Activated CD8-positive, alpha-beta memory T cell treated with anti-CD3 and anti-CD28 coated beads, Interleukin-2, amount 10 ng/mL, durations not matched to agents 7 days and 5 days (primary cell): ENCODE measurements at regions not wholly inside any gene's neighbourhood (a gene's known extent, or its start where the extent isn't known, plus 50 kb on each side); places are given as distances from the start of the nearest gene placed in this dataset.

ENCODE experiments used
- ATAC-seq: fragments of 150-1000 bp; cut with Tn5 transposase; one replicate; pipeline ENCODE4 v1.10.0; 2021; ENCODE audit warnings: moderate library complexity
- CTCF ChIA-PET: fragments of 350-600 bp; sonication (Branson Sonifier 250); formaldehyde crosslinking; loops from one replicate; lab custom pipeline; 2021; ENCODE audit warnings: antibody characterized with exemption; lab: Charles Lee
- DNase-seq: peaks from one replicate; pipeline ENCODE4 v3.0.0-alpha.2; 2020
- H3K27ac Mint-ChIP-seq: one replicate; pipeline ENCODE4 v1.8.0; 2021; ENCODE audit warnings: mild to moderate bottlenecking, mixed read lengths
- H3K27me3 Mint-ChIP-seq: one replicate; pipeline ENCODE4 v1.8.0; 2021; ENCODE audit warnings: mixed read lengths
- H3K36me3 Mint-ChIP-seq: one replicate; pipeline ENCODE4 v1.8.0; 2021; ENCODE audit warnings: mild to moderate bottlenecking, mixed read lengths
- H3K4me1 Mint-ChIP-seq: one replicate; pipeline ENCODE4 v1.8.0; 2021; ENCODE audit warnings: mixed read lengths
- H3K4me3 Mint-ChIP-seq: one replicate; pipeline ENCODE4 v1.8.0; 2021; ENCODE audit warnings: mild to moderate bottlenecking, moderate library complexity, mixed read lengths
- H3K9me3 Mint-ChIP-seq: one replicate; pipeline ENCODE4 v1.8.0; 2022; ENCODE audit warnings: low read depth, mixed read lengths

DNA sequence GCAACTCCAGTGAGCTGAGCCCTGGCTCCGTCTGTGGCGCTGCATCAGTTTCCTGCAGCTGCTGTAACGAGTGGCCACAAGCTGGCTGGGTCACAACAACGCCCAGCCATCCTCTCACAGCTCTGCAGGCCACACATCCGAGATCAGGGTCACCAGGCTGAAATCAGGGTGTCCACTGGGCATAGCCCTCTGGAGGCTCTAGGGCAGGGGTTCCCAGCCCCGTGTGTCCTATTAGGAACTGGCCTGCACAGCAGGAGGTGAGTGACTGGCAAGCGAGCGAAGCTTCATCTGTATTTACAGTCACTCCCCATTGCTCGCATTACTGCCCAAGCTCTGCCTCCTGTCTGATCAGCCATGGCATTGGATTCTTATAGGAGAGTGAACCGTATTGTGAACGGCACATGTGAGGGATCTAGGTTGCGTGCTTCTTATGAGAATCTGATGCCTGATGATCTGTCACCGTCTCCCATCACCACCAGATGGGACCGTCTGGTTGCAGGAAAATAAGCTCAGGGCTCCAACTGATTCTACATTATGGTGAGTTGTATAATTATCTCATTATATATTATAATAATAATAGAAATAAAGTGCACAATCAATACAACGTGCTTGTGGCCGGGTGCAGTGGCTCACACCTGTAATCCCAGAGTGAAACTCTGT, 176.5 kb downstream of the SEC14L1 start:
- Mint-ChIP-seq H3K4me3 (no peak overlapping the region), H3K27me3 (no peaks in the 10 kb centered on the region), H3K27ac (no peak overlapping the region), H3K36me3 (no peaks in the 10 kb centered on the region), H3K9me3 (no peaks in the 10 kb centered on the region), H3K4me1 (peaks cover 17% of the 10 kb centered on the region)
- DNase-seq, result no peak
- no peak for ATAC-seq
- CTCF ChIA-PET, result no interaction called here

DNA sequence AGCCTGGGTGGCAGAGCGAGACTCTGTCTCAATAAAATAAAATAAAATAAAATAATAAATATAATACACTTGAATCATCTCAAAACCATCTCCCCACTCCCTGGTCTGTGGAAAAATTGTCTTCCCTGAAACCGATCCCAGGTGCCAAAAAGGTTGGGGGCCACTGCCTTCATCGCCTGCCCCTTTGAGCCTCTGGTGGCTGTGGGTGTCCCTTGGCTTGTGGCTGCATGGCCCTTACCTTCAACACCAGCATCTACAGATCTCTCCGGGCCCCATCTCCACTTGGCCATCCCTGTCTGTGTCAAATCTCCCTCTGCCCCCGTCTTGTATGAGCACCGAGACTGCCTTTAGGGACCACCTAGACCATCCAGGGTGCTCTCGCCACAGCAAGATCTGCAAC, 177.3 kb downstream of the SEC14L1 start:
- Mint-ChIP-seq H3K27me3 (no peaks in the 10 kb centered on the region), H3K36me3 (no peaks in the 10 kb centered on the region), H3K9me3 (no peaks in the 10 kb centered on the region), H3K4me1 (peaks cover 17% of the 10 kb centered on the region), H3K4me3 (no peak overlapping the region), H3K27ac (no peak overlapping the region)
- ATAC-seq, result no peak
- no peak for DNase-seq
- CTCF ChIA-PET, result no interaction called here

DNA sequence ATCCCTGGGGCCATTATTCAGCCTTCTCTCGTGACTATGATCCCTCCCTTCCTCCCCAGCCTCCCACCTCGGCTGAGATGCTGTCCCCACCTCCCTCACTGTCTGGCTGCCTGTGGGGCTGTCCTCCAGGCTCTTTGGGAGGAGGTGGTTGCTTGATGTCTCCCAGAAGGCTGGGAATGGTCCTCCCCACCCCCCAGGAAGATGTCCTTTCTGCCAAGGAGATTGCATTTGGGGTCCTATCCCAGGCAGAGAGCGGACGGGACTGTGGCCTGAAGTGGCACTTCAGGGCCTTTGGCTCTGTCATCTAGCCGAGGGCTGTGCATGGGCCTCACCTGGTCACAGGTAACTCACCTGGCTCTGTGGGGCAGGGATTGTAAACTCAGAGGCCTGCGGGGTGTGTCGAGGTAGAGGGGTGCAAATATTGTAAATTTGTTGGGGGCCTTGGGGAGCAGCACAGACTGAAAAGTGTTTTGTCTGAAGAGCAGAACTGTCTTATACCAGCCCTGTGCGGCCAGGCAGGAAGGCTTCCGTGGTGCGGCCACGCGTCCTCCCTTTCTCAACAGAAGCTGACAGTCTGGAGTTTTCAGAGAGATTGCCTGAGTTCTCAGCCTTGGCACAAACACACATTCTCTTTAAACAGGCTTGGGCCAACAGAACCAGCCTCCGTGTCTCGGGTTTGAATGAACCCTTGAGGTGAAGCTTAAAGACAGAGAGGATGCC, 177.9 kb downstream of the SEC14L1 start:
- CTCF ChIA-PET, result no interaction called here
- Mint-ChIP-seq H3K9me3 (no peaks in the 10 kb centered on the region), H3K36me3 (no peaks in the 10 kb centered on the region), H3K4me1 (peaks cover 18% of the 10 kb centered on the region), H3K27ac (no peak overlapping the region), H3K27me3 (no peaks in the 10 kb centered on the region), H3K4me3 (no peak overlapping the region)
- ATAC-seq (peak; percentile 12), DNase-seq (no peak)

DNA sequence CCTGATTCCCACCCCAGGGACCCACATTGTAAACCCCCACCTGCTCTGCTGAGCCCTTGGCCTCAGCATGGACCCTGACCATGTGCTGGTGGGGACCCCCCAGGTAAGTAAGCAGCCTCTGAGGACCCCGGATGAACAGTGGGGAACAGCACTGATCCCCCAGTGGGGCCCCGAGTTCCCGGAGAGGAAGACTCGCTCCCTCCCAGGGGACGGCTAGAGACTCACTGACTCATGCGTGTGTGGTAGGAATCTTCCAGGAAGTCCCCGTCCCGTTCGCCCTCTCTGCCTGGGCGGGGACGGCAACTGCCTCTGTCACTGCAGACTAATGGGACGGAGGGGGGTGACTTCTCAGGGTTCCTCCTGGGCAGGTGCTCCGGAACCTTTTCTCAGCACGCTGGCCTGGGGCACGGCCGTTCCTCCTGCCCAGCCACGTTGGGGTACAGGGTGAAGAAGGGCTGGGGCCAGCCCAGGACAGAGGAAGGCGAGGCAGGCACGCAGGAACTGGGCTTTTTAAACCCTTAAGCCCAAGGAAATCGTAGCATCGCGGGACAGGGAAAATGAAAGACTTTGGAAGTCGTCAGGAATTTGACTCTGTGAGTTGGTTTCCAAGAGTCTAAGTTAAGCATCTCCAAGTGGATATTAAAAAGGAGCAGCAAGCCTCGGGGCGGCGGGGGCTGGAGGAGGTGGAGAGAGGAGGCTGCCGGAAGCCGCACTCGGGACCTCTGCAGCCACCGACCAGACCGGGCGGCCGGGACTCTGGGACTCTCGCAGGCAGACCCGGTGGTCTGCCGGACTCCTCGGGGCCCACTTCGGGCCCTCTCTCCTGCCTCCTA, 178.7 kb downstream of the SEC14L1 start:
- ATAC-seq (peak; percentile 89), DNase-seq (peak; percentile 71)
- Mint-ChIP-seq H3K9me3 (no peaks in the 10 kb centered on the region), H3K4me3 (peak overlapping the region; percentile 51), H3K4me1 (peaks cover 26% of the 10 kb centered on the region), H3K27me3 (no peaks in the 10 kb centered on the region), H3K27ac (peak overlapping the region; percentile 52), H3K36me3 (no peaks in the 10 kb centered on the region)
- CTCF ChIA-PET, result no interaction called here

DNA sequence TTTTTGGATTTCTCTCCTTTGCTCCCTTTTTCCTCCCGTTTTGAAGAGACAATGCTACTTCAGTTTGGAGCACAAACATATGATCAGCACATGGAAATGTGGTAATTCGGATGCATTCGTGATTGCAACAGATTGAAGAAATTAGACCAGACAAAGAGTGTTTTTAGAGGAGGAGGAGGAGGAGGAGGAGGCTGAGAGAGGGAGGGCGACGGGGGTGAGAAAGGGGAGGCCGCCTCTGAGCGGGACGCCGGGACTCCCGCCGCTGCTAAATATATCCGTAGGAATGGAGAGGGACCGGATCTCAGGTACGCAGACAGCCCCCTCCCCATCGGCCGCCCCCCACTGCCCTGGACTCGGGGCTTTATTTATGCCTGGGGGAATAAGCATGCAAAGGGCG, 179.3 kb downstream of the SEC14L1 start:
- no peak for ATAC-seq

DNA sequence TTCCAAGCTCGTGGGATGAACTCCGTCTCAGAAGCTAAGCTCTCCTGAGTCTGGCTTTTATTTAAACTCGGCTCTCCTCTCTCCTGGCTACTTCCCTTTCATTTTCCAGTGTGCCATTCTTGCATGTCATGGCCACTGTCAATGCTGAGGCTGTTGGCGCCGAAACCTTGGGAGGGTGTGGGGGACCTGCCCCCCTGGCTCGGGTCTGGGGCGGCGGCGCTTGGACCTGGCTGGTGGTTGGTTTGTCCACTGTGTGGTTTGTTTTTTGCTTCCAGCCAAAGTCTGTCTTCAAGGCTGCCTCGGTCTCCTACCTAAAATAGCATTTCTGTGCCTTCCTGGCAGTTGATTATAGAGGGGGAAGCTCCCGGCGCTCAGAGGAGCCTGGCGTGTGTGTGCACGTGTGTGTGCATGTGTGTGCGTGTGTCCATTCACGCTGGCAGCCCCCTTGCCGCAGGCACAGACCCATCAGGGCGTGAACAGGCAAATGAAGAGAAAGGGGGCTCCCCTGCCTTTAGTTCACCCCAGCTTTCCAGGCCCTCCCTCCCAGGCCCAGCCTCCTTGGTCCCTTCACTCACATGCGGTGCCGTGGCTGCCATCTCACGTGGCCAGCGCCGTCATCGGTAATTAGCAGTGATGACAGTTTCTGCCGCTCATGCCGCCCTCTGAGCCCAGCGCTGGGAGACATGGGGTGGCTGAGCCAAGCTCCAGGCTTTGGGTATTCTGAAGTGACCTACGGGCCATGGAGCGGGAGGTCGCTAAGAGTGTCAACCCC, 179.9 kb downstream of the SEC14L1 start:
- H3K9me3 Mint-ChIP-seq, result no peaks in the 10 kb centered on the region
- DNase-seq (no peak), ATAC-seq (no peak)
- no peak overlapping the region for H3K27ac Mint-ChIP-seq
- CTCF ChIA-PET, result interaction anchor here (1.5 kb wide), 1 partner anchor 110 kb away, joined by 5 read pairs; no protein-coding TSS in a partner anchor
- no peaks in the 10 kb centered on the region for H3K27me3 Mint-ChIP-seq
- peaks cover 39% of the 10 kb centered on the region for H3K4me1 Mint-ChIP-seq
- peak overlapping the region; percentile 12 for H3K4me3 Mint-ChIP-seq
- no peaks in the 10 kb centered on the region for H3K36me3 Mint-ChIP-seq

More for the DNA sequence above, 179.3 kb downstream of the SEC14L1 start:
- H3K4me3 Mint-ChIP-seq, result no peak overlapping the region
- H3K4me1 Mint-ChIP-seq, result peaks cover 32% of the 10 kb centered on the region
- no peaks in the 10 kb centered on the region for H3K9me3 Mint-ChIP-seq
- H3K27me3 Mint-ChIP-seq, result no peaks in the 10 kb centered on the region
- H3K27ac Mint-ChIP-seq, result no peak overlapping the region
- H3K36me3 Mint-ChIP-seq, result no peaks in the 10 kb centered on the region
- CTCF ChIA-PET, result interaction anchor here (1.5 kb wide), 1 partner anchor 110 kb away, joined by 5 read pairs; no protein-coding TSS in a partner anchor
- no peak for DNase-seq

DNA sequence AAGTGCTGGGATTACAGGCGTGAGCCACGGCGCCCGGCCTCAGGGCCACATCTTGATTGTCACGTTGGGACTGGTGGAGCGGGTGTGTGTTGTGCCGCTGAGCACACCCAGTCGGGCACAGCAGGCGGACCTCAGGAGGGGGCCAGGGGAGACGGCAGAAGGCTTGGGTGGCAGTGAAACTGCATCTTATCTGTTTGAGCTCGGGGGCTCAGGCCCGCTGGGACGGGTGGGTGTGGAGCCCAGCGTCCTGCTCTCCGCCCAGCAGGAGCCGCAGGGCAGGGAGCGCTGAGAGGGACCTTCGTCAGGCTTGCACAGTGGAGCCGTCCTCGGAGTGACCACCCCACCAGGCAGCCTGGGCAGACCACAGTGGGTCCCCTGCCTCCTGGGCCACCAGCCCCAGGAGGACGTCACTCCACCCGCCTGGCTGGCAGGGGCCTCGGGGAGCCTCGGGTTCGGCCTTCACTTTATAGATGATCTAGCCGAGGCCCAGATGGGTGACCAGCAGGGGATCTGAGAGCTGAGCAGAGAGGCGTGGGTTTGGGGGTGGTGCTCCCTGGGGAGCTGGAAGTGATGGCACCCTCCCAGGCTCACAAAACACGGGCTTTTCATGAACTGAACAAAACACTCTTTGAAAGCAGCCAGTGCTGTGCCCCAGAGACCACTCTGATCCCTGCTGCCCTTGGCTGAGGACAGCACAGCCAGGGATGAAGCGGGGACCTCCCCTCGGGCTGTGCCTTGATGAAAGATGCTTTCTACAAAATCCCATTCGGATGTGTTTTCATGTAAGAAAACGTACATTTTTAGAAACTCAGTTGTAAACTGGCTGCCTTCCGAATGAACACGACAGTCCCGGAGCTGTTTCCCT, 181.1 kb downstream of the SEC14L1 start:
- H3K36me3 Mint-ChIP-seq, result no peaks in the 10 kb centered on the region
- no peak overlapping the region for H3K27ac Mint-ChIP-seq
- H3K4me3 Mint-ChIP-seq, result no peak overlapping the region
- H3K27me3 Mint-ChIP-seq, result no peaks in the 10 kb centered on the region
- ATAC-seq (no peak), DNase-seq (no peak)
- no peaks in the 10 kb centered on the region for H3K9me3 Mint-ChIP-seq
- CTCF ChIA-PET, result interaction anchor here (1.5 kb wide), 1 partner anchor 108 kb away, joined by 5 read pairs; no protein-coding TSS in a partner anchor
- H3K4me1 Mint-ChIP-seq, result peaks cover 50% of the 10 kb centered on the region

DNA sequence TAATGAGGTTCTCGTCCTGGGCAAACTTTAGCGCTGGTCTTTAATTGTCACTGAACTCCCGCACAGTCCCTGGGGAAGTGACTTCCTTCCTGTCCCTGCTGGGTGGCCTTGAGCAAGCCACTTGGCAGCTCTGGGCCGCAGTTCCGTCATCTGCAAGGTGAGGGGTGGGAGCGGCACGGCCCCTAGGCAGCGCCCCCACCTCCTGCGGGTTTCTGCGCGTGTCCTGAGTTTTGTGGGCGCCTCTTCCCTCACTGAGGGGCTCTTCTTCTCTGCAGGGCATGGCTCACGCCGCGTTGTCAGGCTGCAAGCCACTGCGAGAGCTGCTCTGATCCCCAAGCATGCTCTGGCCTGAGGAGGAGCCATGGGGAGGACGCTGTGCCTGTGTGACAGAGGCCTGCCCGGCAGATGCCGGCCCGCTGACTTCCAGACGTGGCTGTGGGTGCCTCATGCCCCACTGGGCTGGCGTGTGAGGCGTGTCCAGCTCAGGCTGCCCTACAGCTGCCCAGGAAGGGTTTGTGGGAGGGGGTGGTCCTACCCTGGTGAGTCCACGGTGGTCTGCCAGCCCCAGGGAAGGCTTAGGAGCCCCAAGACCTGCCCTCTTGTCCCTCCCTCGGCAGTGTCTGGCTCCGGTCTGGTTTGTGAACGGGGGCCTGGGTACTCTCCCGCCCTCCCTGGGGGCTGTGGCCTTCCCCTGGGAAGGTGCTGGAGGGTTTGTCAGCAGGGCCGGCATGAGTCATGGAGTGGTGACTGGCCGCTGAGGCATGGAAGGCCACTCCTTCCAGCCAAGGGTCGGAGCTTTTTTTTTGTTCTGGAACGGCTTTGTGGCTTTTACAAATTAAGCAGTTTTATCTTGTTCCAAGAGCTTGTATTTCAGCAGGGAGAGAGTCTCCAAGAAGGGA, 182.0 kb downstream of the SEC14L1 start:
- H3K4me3 Mint-ChIP-seq, result no peak overlapping the region

DNA sequence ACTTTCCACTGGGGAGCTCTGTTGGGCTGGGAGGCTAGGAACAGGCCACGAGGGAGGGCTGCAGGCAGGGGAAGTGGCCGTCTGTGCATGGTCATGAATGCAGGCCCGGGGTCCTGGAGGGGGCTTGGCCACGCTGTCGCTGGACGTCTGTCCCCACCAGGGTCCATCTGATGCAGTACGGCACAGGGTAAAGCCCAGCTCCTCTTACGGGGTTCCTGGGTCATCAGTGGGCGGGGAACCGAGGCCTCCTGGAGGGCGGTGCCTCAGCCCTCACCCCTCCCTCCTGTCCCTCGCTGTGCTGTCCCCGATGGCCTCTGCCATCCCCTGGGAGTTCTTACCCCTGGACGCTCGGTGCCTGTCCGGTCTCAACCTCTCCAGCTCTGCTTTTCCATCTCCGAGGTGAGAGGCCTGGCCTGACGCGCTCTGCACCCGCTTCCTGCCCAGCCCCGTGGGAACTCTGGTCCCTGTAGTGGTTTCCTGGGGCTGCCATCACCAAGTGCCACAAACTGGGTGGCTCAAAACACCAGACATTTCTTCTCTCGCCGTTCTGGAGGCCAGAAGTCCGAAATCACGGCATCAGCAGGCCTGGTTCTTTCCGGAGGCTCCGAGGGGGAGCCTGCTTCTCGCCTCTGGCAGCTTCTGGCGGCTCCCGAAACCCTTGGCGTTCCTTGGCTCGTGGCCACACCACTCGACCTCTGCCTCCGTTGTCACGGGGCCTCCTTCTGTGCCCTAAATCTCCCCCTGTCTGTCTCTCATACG, 182.8 kb downstream of the SEC14L1 start:
- CTCF ChIA-PET, result no interaction called here
- Mint-ChIP-seq H3K27ac (no peak overlapping the region), H3K4me1 (peaks cover 50% of the 10 kb centered on the region), H3K27me3 (no peaks in the 10 kb centered on the region), H3K9me3 (no peaks in the 10 kb centered on the region), H3K36me3 (no peaks in the 10 kb centered on the region), H3K4me3 (no peak overlapping the region)
- DNase-seq, result no peak
- no peak for ATAC-seq

More for the DNA sequence above, 182.0 kb downstream of the SEC14L1 start:
- Mint-ChIP-seq H3K9me3 (no peaks in the 10 kb centered on the region), H3K27ac (no peak overlapping the region), H3K4me1 (peaks cover 50% of the 10 kb centered on the region), H3K27me3 (no peaks in the 10 kb centered on the region), H3K36me3 (no peaks in the 10 kb centered on the region)
- CTCF ChIA-PET, result no interaction called here
- no peak for ATAC-seq
- DNase-seq, result no peak

DNA sequence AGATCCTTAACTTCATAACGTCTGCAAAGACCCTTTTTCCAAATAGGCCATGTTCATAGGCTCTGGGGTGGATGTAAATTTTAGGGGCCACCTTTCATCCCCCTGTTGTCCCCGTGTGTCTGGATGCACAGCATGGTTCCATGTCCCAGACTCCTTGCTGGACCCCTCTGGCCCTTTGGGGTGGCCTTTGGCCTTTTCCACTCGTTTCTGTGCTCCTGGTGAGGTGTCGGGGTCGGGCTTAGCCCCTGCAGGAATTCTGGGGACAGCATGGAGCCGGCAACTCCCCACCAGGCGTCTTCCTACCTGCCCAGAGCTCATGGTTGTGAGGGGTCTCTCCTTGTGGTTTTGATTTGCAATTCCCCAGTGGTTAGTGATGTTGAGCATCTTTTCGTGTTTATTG, 183.5 kb downstream of the SEC14L1 start:
- H3K27ac Mint-ChIP-seq, result no peak overlapping the region
- H3K27me3 Mint-ChIP-seq, result no peaks in the 10 kb centered on the region
- ATAC-seq (no peak), DNase-seq (no peak)
- CTCF ChIA-PET, result no interaction called here
- peaks cover 45% of the 10 kb centered on the region for H3K4me1 Mint-ChIP-seq
- H3K9me3 Mint-ChIP-seq, result no peaks in the 10 kb centered on the region
- H3K4me3 Mint-ChIP-seq, result no peak overlapping the region
- no peaks in the 10 kb centered on the region for H3K36me3 Mint-ChIP-seq

DNA sequence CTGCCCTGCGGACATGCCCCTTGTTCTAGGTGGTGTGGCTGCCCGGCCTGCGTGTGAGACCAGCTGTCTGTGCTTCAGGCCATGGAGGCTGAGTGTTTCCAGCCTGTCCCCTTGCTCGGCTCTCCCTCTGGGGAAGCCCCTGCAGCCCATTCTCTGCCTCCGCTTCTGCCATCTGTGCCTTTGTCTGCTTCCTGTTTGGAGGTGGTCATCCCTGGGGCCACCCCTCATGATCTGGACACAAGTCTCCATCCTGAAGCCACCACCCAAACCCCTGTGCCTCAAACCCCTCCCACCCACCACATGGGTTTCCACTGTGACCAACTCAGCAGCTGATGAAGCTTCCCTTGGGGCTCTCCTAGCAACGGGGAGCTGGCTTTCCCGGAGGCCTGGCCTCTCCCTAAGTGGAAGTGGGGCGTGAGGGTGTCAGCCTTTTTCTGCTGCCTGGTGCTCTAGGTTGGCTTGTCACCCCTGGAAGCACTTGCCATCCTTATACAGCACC, 184.9 kb downstream of the SEC14L1 start:
- H3K4me1 Mint-ChIP-seq, result peaks cover 35% of the 10 kb centered on the region
- no peak for DNase-seq
- peak; percentile 18 for ATAC-seq
- no peaks in the 10 kb centered on the region for H3K9me3 Mint-ChIP-seq
- no peaks in the 10 kb centered on the region for H3K36me3 Mint-ChIP-seq
- H3K4me3 Mint-ChIP-seq, result no peak overlapping the region
- CTCF ChIA-PET, result interaction anchor here (1.1 to 2.0 kb wide), 7 partner anchors 21 to 169 kb away, joined by 3 to 8 read pairs (median 5); no protein-coding TSS in a partner anchor
- H3K27ac Mint-ChIP-seq, result peak overlapping the region; percentile 51
- no peaks in the 10 kb centered on the region for H3K27me3 Mint-ChIP-seq
